Mucosa of descending colon (tissue), 3 donors: ENCODE measurements at regions not wholly inside any gene's neighbourhood (a gene's known extent, or its start where the extent isn't known, plus 50 kb on each side); places are given as distances from the start of the nearest gene placed in this dataset.
"Not testable (repeated sequence)": the region's sequence is repeated elsewhere in the genome, so short reads cannot be mapped to it uniquely, and the experiment has no call there.

Source experiments
- ATAC-seq: fragments of 200-7000 bp; cut with Tn5 transposase; one replicate; pipeline ENCODE4 v1.9.1; 2020; ENCODE audit warnings: mild to moderate bottlenecking, moderate library complexity
- DNase-seq, 3 donors: peaks; one replicate each; pipeline ENCODE4 v3.0.0-alpha.2; 2020
- H3K36me3 ChIP-seq: fragments of 200-600 bp; one replicate; pipeline ENCODE4 v1.8.0; 2021; ENCODE audit warnings: low read depth, mild to moderate bottlenecking
- H3K4me1 ChIP-seq: fragments of 200-600 bp; one replicate; pipeline ENCODE4 v1.8.0; 2021; ENCODE audit warnings: low read depth, mild to moderate bottlenecking
- H3K4me3 ChIP-seq: fragments of 200-600 bp; one replicate; pipeline ENCODE4 v1.8.0; 2021; ENCODE audit warnings: mild to moderate bottlenecking
- H3K9me3 ChIP-seq: fragments of 200-600 bp; one replicate; pipeline ENCODE4 v1.8.0; 2021; ENCODE audit warnings: mild to moderate bottlenecking
- intact Hi-C, 2 donors: fragments of 100-400 bp; cut with DNase I in 1 of 2; cut with micrococcal nuclease in 1 of 2; formaldehyde crosslinking; loops; one replicate each; pipeline versions ENCODE4 v1.11.0 to v1.11.1; 2022; cut with DNase I, micrococcal nuclease
- TF ChIP-seq, protein P1 (sequence below): fragments of 200-600 bp; IDR thresholded peaks from one replicate; pipeline ENCODE4 v1.8.0; 2022; ENCODE audit warnings: antibody characterized with exemption, mild to moderate bottlenecking
- donor health status: DM: no; HTN: no; CAD: no; lungs with moderate emphysema.
- donor health status: DM: no; HTN: no; CAD: no.
- donor health status: DM: no; HTN: yes; CAD: no.

DNA sequence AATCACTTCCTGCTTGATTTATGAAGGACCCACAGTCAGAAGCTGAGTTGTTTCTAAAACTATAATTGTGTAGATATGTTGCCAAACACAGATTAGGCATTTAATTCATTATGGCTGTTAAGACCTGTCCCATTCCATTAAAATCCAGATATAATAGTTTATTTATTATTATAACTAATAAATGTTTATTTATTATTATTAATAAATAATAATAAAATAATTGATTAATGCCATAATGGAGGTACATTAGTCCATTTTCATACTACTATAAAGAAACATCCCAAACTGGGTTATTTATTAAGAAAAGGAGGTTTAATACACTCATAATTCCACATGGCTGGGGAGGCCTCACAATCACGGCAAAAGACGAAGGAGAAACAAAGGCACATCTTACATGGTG, 1240.9 kb downstream of the CDH11 start:
- no peaks in the 10 kb centered on the region for H3K4me1 ChIP-seq
- H3K36me3 ChIP-seq = no peaks in the 10 kb centered on the region
- no peaks in the 10 kb centered on the region for H3K9me3 ChIP-seq
- H3K4me3 ChIP-seq = no peak overlapping the region
- DNase-seq (no peak), ATAC-seq (no peak)
- intact Hi-C loops = no loop called here
- TF ChIP-seq, protein P1, sequence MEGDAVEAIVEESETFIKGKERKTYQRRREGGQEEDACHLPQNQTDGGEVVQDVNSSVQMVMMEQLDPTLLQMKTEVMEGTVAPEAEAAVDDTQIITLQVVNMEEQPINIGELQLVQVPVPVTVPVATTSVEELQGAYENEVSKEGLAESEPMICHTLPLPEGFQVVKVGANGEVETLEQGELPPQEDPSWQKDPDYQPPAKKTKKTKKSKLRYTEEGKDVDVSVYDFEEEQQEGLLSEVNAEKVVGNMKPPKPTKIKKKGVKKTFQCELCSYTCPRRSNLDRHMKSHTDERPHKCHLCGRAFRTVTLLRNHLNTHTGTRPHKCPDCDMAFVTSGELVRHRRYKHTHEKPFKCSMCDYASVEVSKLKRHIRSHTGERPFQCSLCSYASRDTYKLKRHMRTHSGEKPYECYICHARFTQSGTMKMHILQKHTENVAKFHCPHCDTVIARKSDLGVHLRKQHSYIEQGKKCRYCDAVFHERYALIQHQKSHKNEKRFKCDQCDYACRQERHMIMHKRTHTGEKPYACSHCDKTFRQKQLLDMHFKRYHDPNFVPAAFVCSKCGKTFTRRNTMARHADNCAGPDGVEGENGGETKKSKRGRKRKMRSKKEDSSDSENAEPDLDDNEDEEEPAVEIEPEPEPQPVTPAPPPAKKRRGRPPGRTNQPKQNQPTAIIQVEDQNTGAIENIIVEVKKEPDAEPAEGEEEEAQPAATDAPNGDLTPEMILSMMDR = no peak

DNA sequence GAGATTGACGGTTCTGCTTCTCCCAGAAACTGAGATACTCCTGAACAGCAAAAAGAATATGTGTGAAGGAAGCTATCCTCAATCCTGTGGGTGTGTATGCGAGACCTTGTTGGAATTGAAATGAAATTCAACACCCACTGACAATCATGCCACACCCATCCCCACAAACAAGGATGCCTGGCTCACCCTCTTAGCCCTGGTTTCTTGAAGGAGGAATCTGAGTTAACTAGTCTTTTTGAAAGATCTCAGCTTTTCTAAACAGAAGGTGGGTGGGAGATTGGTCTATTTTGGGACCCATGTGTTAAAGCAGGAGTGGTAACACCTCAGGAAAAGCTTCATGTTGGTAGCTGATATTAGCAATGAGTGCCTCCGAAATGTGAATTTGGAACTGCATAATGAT, 1244.5 kb downstream of the CDH11 start:
- no peak for ATAC-seq
- no peak for DNase-seq
- TF ChIP-seq, protein P1 = no peak
- H3K4me3 ChIP-seq = no peak overlapping the region
- intact Hi-C loops = no loop called here
- no peaks in the 10 kb centered on the region for H3K36me3 ChIP-seq
- H3K4me1 ChIP-seq = no peaks in the 10 kb centered on the region
- no peaks in the 10 kb centered on the region for H3K9me3 ChIP-seq

DNA sequence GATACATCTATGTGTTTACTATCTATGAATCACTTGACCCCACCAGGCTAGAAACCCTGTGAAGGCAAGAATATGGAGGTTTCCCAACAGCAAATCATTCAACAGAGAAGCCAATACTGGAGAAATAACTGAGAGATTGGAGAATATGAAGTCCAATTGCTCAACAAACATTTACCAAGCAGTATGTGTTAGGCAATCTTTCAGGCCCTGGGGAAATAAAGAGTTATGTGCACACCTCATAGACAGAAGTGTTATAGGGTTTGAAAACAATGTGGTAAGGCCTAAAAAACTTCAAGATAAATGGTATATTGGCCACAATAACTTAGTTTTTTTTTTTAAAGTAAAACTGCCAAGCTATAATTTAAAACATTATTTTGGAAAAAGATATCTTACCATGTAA, 1245.8 kb downstream of the CDH11 start:
- DNase-seq = no peak
- no peak for ATAC-seq
- no peak overlapping the region for H3K4me3 ChIP-seq
- no peaks in the 10 kb centered on the region for H3K36me3 ChIP-seq
- H3K4me1 ChIP-seq = no peaks in the 10 kb centered on the region
- intact Hi-C loops = no loop called here
- no peaks in the 10 kb centered on the region for H3K9me3 ChIP-seq
- TF ChIP-seq, protein P1 = no peak

DNA sequence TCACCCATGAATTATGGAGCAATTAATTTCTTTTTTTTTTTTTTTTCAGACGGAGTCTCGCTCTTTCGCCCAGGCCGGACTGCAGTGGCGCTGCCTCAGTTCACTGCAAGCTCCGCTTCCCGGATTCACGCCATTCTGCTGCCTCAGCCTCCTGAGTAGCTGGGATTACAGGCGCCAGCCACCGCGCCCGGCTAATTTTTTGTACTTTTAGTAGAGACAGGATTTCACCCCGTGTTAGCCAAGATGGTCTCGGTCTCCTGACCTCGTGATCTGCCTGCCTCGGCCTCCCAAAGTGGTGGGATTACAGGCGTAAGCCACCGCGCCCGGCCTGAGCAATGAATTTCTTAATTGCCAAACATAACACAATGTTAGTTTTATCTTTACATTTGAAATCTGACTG, 1261.2 kb downstream of the CDH11 start:
- H3K4me3 ChIP-seq, H3K4me1 ChIP-seq, DNase-seq, ATAC-seq, H3K36me3 ChIP-seq, H3K9me3 ChIP-seq, intact Hi-C loops: not testable (repeated sequence)

DNA sequence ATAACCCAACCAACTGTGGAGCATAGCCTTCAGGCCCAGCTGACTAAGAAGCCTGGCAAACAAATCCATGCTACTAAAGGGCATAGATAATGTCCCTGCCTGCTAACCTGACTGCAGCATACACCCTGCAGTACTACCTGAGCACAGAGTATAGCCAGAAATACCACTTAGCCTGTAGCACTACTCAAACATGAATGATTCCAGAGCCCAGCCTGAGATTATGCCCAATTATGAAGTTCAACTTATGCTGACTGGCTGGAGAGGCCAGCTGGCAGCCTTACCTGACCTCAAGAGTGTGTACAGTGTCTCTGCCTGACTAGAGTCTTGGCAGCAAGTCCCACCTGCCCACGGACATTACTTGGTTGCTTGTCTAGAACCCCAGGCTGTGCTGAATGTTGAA, 1265.3 kb downstream of the CDH11 start:
- intact Hi-C loops = no loop called here
- ATAC-seq (no peak), DNase-seq (no peak)
- H3K4me1 ChIP-seq = no peaks in the 10 kb centered on the region
- no peaks in the 10 kb centered on the region for H3K36me3 ChIP-seq
- no peak overlapping the region for H3K4me3 ChIP-seq
- no peaks in the 10 kb centered on the region for H3K9me3 ChIP-seq
- TF ChIP-seq, protein P1 = no peak

DNA sequence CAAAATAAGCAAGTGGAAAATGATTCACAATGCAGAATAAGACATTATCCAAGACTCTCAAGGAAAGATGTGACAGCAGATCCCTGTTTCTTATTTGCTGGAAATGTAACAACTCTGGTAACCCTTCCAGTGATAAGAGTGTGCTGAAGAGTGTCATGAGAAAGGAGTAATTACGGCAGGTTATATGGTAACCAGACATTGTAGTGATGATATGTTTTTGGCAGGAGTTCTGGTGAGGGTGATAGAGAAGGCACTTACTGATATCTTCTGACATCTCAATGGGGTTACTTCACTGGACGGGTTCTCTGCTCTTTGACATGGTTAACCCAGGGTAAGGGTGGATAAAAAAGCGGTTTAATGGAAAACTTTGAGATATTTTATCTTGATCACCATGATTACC, 1270.9 kb downstream of the CDH11 start:
- H3K9me3 ChIP-seq = no peaks in the 10 kb centered on the region
- DNase-seq (no peak), ATAC-seq (no peak)
- intact Hi-C loops = no loop called here
- no peaks in the 10 kb centered on the region for H3K4me1 ChIP-seq
- TF ChIP-seq, protein P1 = no peak
- H3K4me3 ChIP-seq = no peak overlapping the region
- no peaks in the 10 kb centered on the region for H3K36me3 ChIP-seq
